Ishikawa (cell line): ENCODE measurements at regions not wholly inside any gene's neighbourhood (a gene's known extent, or its start where the extent isn't known, plus 50 kb on each side); places are given as distances from the start of the nearest gene placed in this dataset.

Experiments used
- EP300 ChIP-seq: IDR thresholded peaks from 2 replicates; pipeline ENCODE4 v1.6.1; 2012; ENCODE audit warnings: borderline replicate concordance
- FOXM1 ChIP-seq: IDR thresholded peaks from 2 replicates; pipeline ENCODE4 v1.6.1; 2012; ENCODE audit warnings: low read depth, borderline replicate concordance
- MAX ChIP-seq: IDR thresholded peaks from 2 replicates; pipeline ENCODE4 v1.6.1; 2012
- NFIC ChIP-seq: IDR thresholded peaks from 2 replicates; pipeline ENCODE4 v1.6.1; 2012
- RAD21 ChIP-seq: IDR thresholded peaks from 2 replicates; pipeline ENCODE4 v1.6.1; 2012; ENCODE audit warnings: low read depth
- REST ChIP-seq: IDR thresholded peaks from 2 replicates; pipeline ENCODE4 v1.6.1; 2012; ENCODE audit warnings: low read depth, mild to moderate bottlenecking
- TAF1 ChIP-seq: IDR thresholded peaks from 2 replicates; pipeline ENCODE4 v1.6.1; 2012; ENCODE audit warnings: low read depth, mild to moderate bottlenecking
- USF1 ChIP-seq: IDR thresholded peaks from 2 replicates; pipeline ENCODE4 v1.6.1; 2012

- TF ChIP-seq EP300: no peak
- no peak for TF ChIP-seq MAX
- TF ChIP-seq RAD21: no peak
- TF ChIP-seq NFIC: no peak
- no peak for TF ChIP-seq USF1
- no peak for TF ChIP-seq TAF1
- TF ChIP-seq REST: no peak
- TF ChIP-seq FOXM1: no peak
Observed at GRCh38 chr16:76766538-76766937, 424.5 kb upstream of the MON1B start.
